B cell (primary cell): ENCODE measurements at regions not wholly inside any gene's neighbourhood (a gene's known extent, or its start where the extent isn't known, plus 50 kb on each side); places are given as distances from the start of the nearest gene placed in this dataset.

Source experiments
- CTCF ChIP-seq: fragments of 200-600 bp; IDR thresholded peaks from one replicate; pipeline ENCODE4 v1.8.0; 2022; ENCODE audit warnings: antibody characterized with exemption, mild to moderate bottlenecking
- EZH2 ChIP-seq: IDR thresholded peaks from 2 replicates; pipeline ENCODE4 v1.6.1; 2012; ENCODE audit warnings: borderline replicate concordance, low read depth, mild to moderate bottlenecking, moderate library complexity, low read length; ENCODE audit not compliant: insufficient read depth, poor library complexity, severe bottlenecking

GRCh38 chr1:10854856-10855459, 58.5 kb upstream of the CASZ1 start:
- no peak for TF ChIP-seq CTCF
- TF ChIP-seq EZH2, result no peak
